ENCODE measurements at regions not wholly inside any gene's neighbourhood (a gene's known extent, or its start where the extent isn't known, plus 50 kb on each side); places are given as distances from the start of the nearest gene placed in this dataset.
A peak's percentile ranks its signal among the peaks of the same experiment; 100 is the strongest.
"Not testable (repeated sequence)": the region's sequence is repeated elsewhere in the genome, so short reads cannot be mapped to it uniquely, and the experiment has no call there.

DNA sequence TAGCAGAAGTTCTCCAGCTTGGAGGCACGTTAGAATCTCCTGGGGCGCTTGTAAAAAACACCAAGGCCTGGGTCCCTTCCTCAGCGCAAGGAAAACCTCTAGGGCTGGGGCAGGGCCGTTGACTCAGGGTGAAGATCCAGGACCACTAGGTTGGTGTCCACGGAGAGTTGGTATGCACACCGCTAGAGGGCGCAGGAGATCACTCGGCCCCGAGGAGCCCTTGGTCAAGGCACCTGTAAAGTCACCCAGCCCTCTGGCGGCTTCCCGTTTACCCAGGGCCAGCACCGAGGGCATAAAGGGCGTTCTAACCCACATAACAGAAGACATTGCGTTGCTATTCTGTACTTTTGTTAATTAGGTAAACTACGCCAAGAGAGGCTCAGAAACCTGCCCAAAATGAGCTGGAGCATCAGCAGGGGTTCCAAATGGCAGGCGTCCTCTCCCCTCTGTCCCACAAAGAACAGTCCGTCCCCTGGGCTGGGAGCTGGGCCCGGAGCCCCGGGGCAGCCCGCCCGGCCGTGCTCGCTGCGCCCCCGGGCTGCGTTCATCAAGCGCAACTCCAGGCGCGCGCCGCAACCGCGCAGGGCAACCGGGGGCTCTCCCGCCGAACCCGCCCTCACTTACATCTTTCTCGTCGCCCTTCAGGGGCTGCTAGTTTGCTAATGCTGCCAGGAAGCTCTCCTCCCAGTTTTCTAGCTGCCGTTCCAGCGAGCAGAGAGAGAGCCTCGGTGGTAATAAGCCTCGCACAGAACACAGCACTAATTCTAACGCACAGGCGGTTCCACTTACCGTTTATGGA is 332.1 kb downstream of the ARRDC4 start:
- DNase-seq = peak; percentile 48
- intact Hi-C loops (cut with DNase I) = loop anchor here in 1 of 2 donors (10.0 kb wide), 1 partner anchor 388 kb away; no protein-coding TSS in a partner anchor
- ATAC-seq = peak in 1 of 2 donors; percentile 62

DNA sequence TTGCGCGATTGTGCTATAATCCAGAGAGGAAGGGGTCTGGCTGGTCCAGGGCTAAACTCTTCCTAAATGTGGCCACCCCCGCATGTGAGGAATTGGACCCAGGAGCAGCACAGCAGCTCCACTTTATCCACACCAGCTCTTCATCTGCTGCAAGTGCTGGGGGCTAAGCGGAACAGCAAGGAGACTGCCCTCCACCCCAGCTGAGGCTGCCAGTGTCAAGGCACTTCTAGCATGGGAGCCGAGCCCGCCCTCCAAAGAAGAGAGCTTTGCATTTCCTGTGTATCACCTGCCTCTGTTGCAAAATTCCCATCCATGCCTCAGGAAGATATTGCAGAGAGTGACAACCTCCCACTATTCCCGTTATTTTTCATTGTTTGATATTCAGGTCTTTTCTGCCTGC is 333.6 kb downstream of the ARRDC4 start:
- no peak for DNase-seq
- intact Hi-C loops (cut with DNase I) = loop anchor here in 1 of 2 donors (10.0 kb wide), 1 partner anchor 389 kb away; no protein-coding TSS in a partner anchor
- ATAC-seq = no peak

DNA sequence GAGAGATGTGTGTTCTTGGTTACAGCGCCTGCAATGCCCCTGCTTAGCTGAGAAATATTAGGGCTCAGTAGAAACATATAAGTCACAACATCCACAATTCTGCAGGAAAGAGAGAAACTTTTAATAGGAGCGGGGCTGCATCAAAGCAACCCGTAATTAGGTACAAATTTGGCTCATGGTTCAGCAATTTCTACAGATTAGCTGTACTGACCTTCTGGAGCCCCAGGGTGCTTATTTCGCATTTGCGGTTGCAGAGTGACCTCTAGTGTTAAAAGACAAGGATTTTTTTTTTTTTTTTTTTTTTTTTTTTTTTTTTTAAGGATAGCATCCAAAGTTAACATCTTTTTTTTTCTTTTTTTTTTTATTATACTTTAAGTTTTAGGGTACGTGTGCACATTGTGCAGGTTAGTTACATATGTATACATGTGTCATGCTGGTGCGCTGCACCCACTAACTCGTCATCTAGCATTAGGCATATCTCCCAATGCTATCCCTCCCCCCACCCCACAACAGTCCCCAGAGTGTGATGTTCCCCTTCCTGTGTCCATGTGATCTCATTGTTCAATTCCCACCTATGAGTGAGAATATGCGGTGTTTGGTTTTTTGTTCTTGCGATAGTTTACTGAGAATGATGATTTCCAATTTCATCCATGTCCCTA is 334.7 kb downstream of the ARRDC4 start:
- intact Hi-C loops (cut with DNase I) = loop anchor here (5.0 to 10.0 kb wide), 2 partner anchors 388 to 390 kb away; no protein-coding TSS in a partner anchor
- DNase-seq, ATAC-seq: not testable (repeated sequence)

DNA sequence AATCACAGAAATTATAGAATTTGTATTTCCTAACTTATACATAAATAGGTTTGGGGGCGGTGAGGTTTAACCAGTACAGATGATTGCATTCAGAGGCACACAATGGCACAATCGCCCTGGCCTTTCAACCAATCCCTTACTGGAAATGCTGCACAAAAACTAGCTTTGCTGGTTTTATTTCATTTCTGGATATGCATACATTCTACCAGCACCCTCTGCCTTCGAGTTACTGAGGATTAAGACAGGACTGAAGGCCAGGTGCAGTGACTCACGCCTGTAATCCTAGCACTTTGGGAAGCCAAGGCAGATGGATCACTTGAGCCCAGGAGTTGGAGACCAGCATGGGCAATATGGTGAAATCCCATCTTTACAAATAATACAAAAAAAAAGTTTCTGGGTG is 336.1 kb downstream of the ARRDC4 start:
- ATAC-seq = no peak
- DNase-seq = no peak
- intact Hi-C loops (cut with DNase I) = loop anchor here (5.0 to 10.0 kb wide), 2 partner anchors 389 to 392 kb away; no protein-coding TSS in a partner anchor

DNA sequence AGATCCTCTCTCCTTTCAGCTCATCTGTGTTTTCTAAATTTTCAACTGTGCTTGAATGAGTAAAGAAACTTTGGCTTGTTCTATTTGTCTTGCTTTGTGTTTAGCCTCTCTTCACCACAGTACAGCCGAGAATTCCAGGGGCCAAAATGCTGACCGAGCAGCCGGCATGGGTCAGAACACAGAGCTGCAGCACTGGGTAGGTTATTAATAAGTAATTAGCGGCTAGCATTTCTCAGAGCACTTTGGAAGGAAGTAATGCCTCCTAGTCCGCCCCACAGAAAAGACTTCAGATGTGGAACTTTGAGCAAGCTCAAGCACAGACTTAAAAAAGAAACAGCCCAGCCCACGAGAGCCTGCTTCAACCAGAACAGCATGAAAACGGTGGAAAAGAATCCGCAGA is 343.9 kb downstream of the ARRDC4 start:
- no peak for DNase-seq
- intact Hi-C loops (cut with DNase I) = no loop called here
- ATAC-seq = no peak

DNA sequence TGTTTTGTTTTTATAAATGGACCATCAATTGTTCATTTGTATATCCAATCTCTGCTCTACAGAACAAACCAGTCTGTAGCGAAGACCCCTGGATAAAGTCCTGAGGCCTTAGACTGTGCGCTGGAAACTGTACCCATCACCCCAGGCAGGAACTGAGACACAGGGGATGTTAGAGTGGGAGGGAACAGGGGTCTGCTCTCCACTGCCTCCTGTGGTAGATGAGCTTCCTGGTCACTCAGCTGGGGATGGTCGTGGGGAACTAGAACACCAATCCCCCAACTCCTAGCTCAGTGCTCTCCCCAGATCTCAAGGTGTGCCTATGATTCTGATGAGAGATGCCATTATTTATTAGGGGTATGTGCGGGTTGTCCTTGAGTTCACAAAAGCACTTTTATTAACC is 340.2 kb upstream of the IGF1R start:
- DNase-seq (no peak), ATAC-seq (no peak)
- intact Hi-C loops (cut with DNase I) = no loop called here

DNA sequence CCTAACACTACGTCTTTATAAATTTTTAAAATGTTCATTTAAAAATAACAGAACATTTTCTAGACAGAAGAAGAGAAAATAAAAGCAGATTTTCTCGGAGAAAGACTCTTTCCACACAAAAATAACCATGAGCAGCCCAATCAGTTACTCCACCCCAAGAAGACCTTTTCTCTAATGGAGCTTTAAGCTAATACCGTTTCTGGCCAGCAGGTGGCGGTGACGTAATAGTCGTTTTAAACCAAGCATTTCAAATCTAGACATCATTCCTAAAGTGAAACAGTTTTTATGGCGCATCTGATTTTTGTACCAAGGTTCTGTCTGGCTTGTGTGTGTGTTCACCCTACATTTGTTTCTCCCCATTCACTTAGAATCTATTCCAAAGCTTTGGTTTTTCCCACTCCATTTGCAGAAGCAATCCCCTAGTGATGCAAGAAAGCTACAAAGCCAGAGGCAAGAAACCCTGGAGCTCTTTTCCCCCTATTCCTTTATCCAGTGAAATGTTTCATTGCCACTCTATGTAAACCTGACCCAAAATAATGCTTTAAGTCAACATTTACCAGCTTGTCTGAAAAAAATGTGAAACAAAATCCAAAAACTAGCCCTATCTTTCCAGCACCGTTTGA is 336.7 kb upstream of the IGF1R start:
- intact Hi-C loops (cut with DNase I) = loop anchor here in 1 of 2 donors (2.0 to 10.0 kb wide), 2 partner anchors 63 to 111 kb away; no protein-coding TSS in a partner anchor
- ATAC-seq = peak in 1 of 2 donors; percentile 40
- peak; percentile 80 for DNase-seq

DNA sequence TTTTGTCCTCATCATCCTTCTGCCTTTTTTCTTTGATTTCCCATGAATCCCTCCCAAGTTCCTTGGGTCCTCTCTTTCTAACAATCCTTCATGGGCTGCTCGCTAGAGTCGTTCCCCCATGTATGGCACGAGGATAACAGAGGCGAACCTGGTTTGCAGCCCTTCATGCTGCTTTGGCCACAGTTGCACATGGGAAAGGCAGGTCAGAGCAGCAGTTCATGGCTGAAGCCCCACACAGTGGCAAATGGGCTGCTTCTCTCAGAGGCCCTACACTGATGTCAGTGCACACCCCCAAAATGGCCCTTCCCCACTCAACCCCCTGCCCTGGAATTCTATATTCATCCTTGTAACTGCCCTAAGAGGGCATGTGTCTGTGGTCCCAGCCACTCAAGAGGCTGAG is 335.4 kb upstream of the IGF1R start:
- DNase-seq (no peak), ATAC-seq (no peak)
- intact Hi-C loops (cut with DNase I) = loop anchor here in 1 of 2 donors (2.0 to 10.0 kb wide), 2 partner anchors 62 to 110 kb away; no protein-coding TSS in a partner anchor

DNA sequence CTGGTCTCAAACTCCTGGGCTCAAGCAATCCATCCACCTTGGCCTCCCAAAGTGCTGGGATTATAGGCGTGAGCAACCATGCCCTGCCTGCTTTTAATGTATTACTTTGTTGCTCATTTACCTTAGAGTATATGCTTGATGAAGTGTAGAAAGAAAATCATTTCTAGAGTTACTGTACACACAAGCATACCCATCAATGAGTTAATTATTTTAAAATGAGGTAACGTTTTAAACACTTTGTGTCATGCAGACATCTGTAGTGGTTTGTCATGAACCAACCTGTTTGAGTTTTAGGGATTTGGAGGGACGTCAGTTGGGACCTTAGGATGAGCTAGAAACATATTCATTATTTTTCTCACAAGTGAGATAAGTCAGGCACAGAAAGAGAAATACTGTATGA is 332.4 kb upstream of the IGF1R start:
- ATAC-seq (no peak), DNase-seq (no peak)
- intact Hi-C loops (cut with DNase I) = loop anchor here in 1 of 2 donors (10.0 kb wide), 1 partner anchor 59 kb away; no protein-coding TSS in a partner anchor

DNA sequence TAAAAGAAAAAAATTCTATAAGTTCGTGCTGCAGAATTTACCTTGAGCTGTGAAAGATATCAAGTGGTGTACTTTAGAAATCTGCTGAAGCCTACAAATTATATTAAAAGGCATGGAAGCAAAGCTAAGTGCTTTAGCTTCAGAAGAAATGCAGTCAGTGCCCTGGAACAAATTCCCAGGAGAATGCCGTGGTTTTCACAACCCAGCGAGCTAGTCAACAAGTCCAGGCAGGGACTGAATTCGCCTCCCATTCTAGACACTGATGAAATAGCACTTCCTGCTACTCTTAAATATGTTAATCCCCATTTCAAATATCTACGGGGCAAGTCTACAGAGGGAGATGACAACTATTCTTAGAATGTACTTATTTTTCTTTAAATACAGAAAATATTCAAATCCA is 326.4 kb upstream of the IGF1R start:
- DNase-seq = no peak
- intact Hi-C loops (cut with DNase I) = no loop called here
- peak in 1 of 2 donors; percentile 68 for ATAC-seq

DNA sequence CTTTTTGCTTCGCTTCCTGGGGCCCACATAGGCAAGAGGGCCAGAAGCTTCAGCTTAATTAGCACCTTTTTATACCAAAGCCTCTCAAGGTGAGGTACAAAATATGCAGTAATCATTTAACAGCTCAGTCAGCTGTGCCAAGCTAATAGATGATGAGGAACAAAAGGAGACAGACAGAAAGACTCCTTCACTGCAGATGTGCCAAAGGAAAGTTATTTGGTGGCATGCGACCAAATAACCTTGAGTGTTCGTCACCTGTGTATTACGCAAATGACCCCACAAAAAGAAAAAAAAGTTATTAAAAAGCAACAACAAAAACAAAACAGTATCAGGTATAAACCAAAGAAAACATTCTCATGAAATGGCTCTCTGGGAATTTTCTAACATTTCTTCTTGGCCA is 325.8 kb upstream of the IGF1R start:
- no peak for DNase-seq
- ATAC-seq = no peak

DNA sequence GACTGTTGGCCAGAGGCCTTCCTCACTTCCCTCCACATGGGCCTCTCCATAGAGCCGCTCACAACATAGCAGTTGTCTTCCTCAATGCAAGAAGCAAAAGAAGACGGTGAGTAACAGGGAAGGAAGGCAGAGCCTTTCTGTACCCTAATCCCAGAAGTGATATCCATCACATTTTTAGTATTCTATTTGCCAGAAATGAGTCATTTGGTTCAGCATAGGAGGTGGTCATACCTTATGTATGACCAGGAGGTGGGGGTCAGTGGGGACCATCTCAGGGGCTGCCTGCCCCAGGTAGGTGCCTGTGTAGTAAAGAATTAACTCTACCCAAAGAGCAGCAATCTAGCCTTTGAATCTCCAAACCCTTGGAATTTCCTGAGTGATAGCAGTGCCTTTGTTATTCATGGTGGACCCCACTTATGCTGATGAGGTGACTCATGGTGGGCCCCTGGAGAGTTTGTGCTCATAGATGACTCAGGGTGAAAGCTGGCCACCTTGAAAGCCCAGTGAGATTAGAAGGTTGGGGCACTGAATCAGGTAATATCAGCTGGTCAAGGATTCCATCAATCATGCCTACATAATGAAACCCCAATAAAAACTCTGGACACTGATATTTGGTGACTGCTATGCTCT is 323.9 kb upstream of the IGF1R start:
- DNase-seq (no peak), ATAC-seq (no peak)
- intact Hi-C loops (cut with DNase I) = no loop called here

More for the DNA sequence above, 325.8 kb upstream of the IGF1R start:
- intact Hi-C loops (cut with DNase I) = no loop called here

DNA sequence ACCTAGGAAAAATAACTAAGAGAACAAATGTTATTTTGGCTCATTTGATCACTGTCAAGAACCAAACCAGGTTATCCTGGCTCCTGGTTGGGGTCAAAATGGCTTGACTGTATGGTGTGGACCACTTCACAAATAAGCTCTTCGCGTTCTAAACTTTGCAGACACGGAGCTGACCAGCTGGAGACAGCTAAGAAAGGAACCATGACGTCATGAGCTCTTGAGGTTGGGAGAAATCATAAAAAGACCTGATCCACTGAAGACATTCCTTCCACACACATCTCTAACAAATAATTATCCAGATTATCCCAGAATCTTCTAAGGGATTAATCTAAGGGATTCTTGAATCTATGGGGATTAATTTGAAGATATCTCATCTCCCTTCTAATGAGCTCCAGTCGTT is 321.5 kb upstream of the IGF1R start:
- intact Hi-C loops (cut with DNase I) = no loop called here
- DNase-seq (no peak), ATAC-seq (no peak)

DNA sequence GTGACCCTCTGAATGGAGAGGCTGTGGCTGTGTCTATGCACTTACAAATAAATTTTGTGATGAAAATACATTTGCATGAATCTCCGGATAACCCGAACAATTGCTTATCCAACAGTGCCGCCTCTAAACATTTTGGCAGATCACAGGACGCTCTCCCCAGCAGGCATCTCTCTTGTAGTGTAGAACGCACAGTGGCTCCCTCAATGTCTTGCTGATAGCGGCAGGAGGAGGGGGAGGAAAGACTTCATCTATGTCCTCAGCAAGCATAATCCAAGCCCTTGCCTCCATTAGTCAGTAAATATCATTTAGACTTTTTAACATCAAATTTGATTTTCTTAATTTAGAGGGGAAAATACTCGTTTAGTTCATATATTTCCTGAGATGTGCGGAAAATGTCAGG is 318.1 kb upstream of the IGF1R start:
- no peak for DNase-seq
- intact Hi-C loops (cut with DNase I) = no loop called here

DNA sequence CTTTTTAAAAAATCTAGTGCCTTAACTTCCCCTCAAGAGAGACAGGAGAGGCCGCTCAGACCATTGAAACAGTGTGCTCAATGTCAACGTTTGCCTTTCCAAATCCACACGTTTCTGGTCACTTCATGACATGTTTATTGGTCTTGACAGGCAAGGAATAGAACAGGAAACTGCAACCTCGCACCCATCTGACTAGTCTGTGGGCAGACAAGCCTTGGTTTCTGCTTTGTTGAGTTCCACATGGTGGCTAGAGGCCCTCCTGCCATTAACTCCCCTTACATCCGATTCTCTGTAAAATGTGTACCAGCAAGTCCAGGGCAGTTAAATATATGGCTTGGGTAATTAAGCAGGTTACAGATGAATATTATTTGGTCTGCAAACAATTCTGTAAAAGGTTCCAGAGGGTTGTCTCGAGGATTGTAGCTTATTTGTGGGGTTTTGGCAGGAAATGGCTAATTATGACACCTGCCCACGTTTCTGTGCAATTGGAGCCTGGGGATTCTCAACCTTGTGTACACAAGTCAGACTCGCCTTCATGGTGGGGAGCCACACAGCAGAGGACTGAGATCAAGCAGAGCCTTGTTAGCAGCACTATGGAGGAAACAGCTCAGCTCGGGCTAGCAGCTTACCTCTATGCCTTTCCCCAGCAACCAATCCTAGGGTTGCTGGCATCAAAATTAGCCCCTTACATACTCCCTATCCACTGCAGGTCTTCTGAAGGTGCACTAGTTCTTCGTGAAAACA is 317.5 kb upstream of the IGF1R start:
- intact Hi-C loops (cut with DNase I) = no loop called here
- DNase-seq (no peak), ATAC-seq (no peak)

More for the DNA sequence above, 318.1 kb upstream of the IGF1R start:
- ATAC-seq = no peak

DNA sequence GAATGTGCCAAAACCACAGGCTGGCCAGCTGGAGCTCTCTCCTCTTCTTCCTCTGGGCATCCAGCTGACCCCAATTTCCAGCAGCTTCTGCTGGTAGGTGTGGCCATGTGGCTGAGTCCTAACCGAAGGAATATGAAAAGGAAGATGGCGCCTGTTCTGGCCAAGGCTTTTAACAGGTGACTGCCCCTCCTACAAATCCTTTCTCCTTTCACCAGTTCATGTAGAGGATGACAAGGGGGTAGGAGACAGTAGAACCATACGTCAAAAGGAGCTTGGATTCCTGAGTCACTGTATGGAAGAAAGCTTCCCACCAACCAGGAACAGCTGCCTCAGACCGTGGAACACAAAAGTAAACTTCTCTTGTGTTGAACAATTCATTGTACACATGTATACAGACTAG is 316.7 kb upstream of the IGF1R start:
- intact Hi-C loops (cut with DNase I) = no loop called here
- DNase-seq = no peak
- no peak for ATAC-seq

DNA sequence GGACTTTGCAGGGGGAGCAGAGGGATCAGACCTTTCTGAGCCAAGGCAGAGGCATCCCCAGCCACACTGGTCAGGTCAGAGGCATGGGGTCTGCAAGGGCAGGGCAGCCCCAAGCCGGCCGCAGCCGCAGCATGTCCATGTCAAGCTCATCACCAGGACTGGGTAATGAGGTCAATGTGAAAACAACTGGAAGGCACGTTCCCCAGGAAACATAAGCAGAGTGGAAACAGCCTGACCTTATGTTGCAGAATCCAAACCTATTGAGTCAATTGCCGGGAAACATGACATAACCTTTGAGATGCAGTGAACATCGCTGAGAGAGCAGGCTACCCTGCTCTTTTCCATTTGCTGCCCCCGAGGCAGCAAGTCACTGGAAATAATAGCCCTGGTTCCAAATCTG is 315.1 kb upstream of the IGF1R start:
- intact Hi-C loops (cut with DNase I) = no loop called here
- DNase-seq (no peak), ATAC-seq (no peak)

DNA sequence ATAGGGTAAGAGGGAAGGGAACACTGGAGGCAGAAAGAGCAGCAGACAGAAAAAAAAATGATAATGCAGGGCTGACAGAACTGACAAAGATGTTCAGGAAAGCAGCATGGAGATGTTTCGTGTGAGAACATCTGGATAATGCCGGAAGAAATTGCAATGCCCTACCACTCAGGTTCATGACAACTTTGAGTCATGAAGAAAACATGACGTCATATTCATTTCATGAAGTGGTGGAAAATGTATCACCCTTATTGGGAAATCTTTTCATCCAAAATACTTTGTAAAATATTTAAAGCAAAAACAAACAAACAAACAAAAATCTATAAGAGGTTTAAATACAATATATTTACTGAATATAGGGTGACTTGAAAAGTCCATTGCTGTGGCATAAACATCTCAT is 305.4 kb upstream of the IGF1R start:
- intact Hi-C loops (cut with DNase I) = no loop called here
- no peak for DNase-seq
- ATAC-seq = no peak

DNA sequence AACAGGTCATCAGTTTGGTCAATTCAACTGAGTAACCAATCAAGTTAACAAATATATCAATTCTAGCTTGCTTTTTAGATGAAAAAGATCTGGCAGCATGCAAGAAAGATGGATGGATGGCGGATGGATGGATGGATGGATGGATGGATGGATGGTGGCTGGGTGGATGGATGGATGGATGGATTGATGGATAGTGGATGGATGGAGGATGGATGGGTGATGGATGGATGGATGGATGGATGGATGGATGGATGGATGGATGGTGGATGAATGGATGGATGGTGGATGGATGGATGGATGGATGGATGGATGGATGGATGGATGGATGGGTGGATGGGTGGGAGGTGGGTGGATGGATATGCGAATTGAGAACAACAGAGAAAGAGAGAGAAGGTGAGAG is 303.7 kb upstream of the IGF1R start:
- intact Hi-C loops (cut with DNase I) = no loop called here

More for the DNA sequence above, 303.7 kb upstream of the IGF1R start:
- ATAC-seq = no peak
- no peak for DNase-seq
